HEK293 (cell line): ENCODE measurements at regions not wholly inside any gene's neighbourhood (a gene's known extent, or its start where the extent isn't known, plus 50 kb on each side); places are given as distances from the start of the nearest gene placed in this dataset.

ENCODE experiments used
- KLF9 ChIP-seq: fragments of 450-650 bp; formaldehyde crosslinking; IDR thresholded peaks from 2 replicates; pipeline ENCODE4 v1.5.1; 2016; ENCODE audit warnings: missing biosample characterization, missing genetic modification characterization, low read depth
- MZF1 ChIP-seq: fragments of 450-650 bp; formaldehyde crosslinking; IDR thresholded peaks from 2 replicates; pipeline ENCODE4 v1.5.1; 2017; ENCODE audit warnings: missing biosample characterization, missing genetic modification characterization, borderline replicate concordance
- ZBTB8A ChIP-seq: fragments of 450-650 bp; formaldehyde crosslinking; IDR thresholded peaks from 2 replicates; pipeline ENCODE4 v1.5.1; 2016; ENCODE audit warnings: missing biosample characterization, missing genetic modification characterization
- ZNF10 ChIP-seq: fragments of 450-650 bp; formaldehyde crosslinking; IDR thresholded peaks from 2 replicates; pipeline ENCODE4 v1.5.1; 2017; ENCODE audit warnings: missing biosample characterization, missing genetic modification characterization
- ZNF549 ChIP-seq: fragments of 450-650 bp; IDR thresholded peaks from 2 replicates; pipeline ENCODE4 v1.5.1; 2018; ENCODE audit warnings: missing biosample characterization, missing genetic modification characterization, mild to moderate bottlenecking, inconsistent platforms, moderate library complexity
- ZNF621 ChIP-seq: fragments of 450-650 bp; formaldehyde crosslinking; IDR thresholded peaks from 2 replicates; pipeline ENCODE4 v1.5.1; 2017; ENCODE audit warnings: missing biosample characterization, missing genetic modification characterization
- ZNF660 ChIP-seq: fragments of 450-650 bp; IDR thresholded peaks from 2 replicates; pipeline ENCODE4 v1.5.1; 2018; ENCODE audit warnings: missing biosample characterization, mild to moderate bottlenecking, missing genetic modification characterization
- ZNF747 ChIP-seq: fragments of 450-650 bp; formaldehyde crosslinking; IDR thresholded peaks from 2 replicates; pipeline ENCODE4 v1.5.1; 2016; ENCODE audit warnings: missing biosample characterization, missing genetic modification characterization
- ZNF76 ChIP-seq: fragments of 450-650 bp; formaldehyde crosslinking; IDR thresholded peaks from 2 replicates; pipeline ENCODE4; 2016; ENCODE audit warnings: low read depth, missing biosample characterization, missing genetic modification characterization, borderline replicate concordance
- TF ChIP-seq, protein P1 (sequence below): fragments of 450-650 bp; formaldehyde crosslinking; IDR thresholded peaks from 2 replicates; pipeline ENCODE4 v1.5.1; 2016; ENCODE audit warnings: missing biosample characterization, missing genetic modification characterization
- TF ChIP-seq, protein P2 (sequence below): fragments of 450-650 bp; formaldehyde crosslinking; IDR thresholded peaks from 2 replicates; pipeline ENCODE4 v1.5.1; 2016; ENCODE audit warnings: missing biosample characterization, missing genetic modification characterization
- TF ChIP-seq, protein P3 (sequence below): fragments of 450-650 bp; formaldehyde crosslinking; IDR thresholded peaks from 2 replicates; pipeline ENCODE4 v1.5.1; 2016; ENCODE audit warnings: missing biosample characterization, missing genetic modification characterization

DNA sequence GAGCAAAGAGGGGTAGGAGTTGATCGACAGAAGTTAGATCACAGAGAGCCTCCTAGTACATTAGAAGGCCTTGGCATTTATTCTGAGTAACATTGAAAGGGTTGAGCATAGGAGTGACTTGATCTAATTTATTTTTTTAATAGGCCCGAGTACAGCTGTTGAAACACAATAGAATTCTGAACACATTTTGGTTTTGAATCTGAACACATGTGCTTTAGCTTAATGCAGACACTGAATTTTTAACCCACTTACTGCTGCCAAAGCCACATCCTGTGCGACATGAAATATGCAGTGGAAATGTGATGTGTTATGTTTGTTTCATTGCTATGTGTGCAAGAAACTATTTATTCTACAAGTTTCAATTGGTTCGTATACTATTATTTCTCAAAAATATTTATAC is 1505.9 kb downstream of the PCDH9 start:
- TF ChIP-seq, protein P1, sequence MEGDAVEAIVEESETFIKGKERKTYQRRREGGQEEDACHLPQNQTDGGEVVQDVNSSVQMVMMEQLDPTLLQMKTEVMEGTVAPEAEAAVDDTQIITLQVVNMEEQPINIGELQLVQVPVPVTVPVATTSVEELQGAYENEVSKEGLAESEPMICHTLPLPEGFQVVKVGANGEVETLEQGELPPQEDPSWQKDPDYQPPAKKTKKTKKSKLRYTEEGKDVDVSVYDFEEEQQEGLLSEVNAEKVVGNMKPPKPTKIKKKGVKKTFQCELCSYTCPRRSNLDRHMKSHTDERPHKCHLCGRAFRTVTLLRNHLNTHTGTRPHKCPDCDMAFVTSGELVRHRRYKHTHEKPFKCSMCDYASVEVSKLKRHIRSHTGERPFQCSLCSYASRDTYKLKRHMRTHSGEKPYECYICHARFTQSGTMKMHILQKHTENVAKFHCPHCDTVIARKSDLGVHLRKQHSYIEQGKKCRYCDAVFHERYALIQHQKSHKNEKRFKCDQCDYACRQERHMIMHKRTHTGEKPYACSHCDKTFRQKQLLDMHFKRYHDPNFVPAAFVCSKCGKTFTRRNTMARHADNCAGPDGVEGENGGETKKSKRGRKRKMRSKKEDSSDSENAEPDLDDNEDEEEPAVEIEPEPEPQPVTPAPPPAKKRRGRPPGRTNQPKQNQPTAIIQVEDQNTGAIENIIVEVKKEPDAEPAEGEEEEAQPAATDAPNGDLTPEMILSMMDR, result no peak
- no peak for TF ChIP-seq ZNF10 (tag by site-specific recombination)
- TF ChIP-seq, protein P2, sequence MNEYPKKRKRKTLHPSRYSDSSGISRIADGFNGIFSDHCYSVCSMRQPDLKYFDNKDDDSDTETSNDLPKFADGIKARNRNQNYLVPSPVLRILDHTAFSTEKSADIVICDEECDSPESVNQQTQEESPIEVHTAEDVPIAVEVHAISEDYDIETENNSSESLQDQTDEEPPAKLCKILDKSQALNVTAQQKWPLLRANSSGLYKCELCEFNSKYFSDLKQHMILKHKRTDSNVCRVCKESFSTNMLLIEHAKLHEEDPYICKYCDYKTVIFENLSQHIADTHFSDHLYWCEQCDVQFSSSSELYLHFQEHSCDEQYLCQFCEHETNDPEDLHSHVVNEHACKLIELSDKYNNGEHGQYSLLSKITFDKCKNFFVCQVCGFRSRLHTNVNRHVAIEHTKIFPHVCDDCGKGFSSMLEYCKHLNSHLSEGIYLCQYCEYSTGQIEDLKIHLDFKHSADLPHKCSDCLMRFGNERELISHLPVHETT (tag by site-specific recombination), result no peak
- no peak for TF ChIP-seq ZNF660 (tag by site-specific recombination)
- no peak for TF ChIP-seq ZNF747 (tag by site-specific recombination)
- TF ChIP-seq KLF9 (tag by site-specific recombination), result no peak
- TF ChIP-seq ZBTB8A, result no peak
- no peak for TF ChIP-seq ZNF549 (tag by site-specific recombination)
- no peak for TF ChIP-seq ZNF76 (tag by site-specific recombination)
- TF ChIP-seq ZNF621 (tag by site-specific recombination), result no peak
- TF ChIP-seq, protein P3, sequence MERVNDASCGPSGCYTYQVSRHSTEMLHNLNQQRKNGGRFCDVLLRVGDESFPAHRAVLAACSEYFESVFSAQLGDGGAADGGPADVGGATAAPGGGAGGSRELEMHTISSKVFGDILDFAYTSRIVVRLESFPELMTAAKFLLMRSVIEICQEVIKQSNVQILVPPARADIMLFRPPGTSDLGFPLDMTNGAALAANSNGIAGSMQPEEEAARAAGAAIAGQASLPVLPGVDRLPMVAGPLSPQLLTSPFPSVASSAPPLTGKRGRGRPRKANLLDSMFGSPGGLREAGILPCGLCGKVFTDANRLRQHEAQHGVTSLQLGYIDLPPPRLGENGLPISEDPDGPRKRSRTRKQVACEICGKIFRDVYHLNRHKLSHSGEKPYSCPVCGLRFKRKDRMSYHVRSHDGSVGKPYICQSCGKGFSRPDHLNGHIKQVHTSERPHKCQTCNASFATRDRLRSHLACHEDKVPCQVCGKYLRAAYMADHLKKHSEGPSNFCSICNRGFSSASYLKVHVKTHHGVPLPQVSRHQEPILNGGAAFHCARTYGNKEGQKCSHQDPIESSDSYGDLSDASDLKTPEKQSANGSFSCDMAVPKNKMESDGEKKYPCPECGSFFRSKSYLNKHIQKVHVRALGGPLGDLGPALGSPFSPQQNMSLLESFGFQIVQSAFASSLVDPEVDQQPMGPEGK, result no peak
- TF ChIP-seq MZF1 (tag by site-specific recombination), result no peak
